MM.1S (cell line): ENCODE measurements at regions not wholly inside any gene's neighbourhood (a gene's known extent, or its start where the extent isn't known, plus 50 kb on each side); places are given as distances from the start of the nearest gene placed in this dataset.

Experiments
- DNase-seq: peaks from one replicate; pipeline ENCODE4 v3.0.0-alpha.2; 2015
- H2AFZ ChIP-seq: fragments of 300-600 bp; sonication (generic); 2 replicates; pipeline ENCODE4 v1.6.0; 2016; ENCODE audit warnings: antibody characterized with exemption, low read length
- H3F3A ChIP-seq: fragments of 300-600 bp; sonication (generic); 2 replicates; pipeline ENCODE4 v1.6.1; 2016; ENCODE audit warnings: mild to moderate bottlenecking, antibody characterized with exemption, low read length, moderate library complexity, mixed read lengths; ENCODE audit not compliant: insufficient read depth
- H3K27ac ChIP-seq: fragments of 300-600 bp; sonication (generic); 2 replicates; pipeline ENCODE4 v1.5.1; 2016; ENCODE audit warnings: mild to moderate bottlenecking, low read length
- H3K27me3 ChIP-seq: fragments of 300-600 bp; sonication (generic); replicated peaks from 2 replicates; pipeline ENCODE4 v1.6.0; 2016; ENCODE audit warnings: low read length; ENCODE audit not compliant: insufficient read depth
- H3K36me3 ChIP-seq: fragments of 300-600 bp; sonication (generic); replicated peaks from 2 replicates; pipeline ENCODE4 v1.6.1; 2016; ENCODE audit warnings: mild to moderate bottlenecking, low read length, mixed read lengths; ENCODE audit not compliant: insufficient read depth
- H3K4me1 ChIP-seq: fragments of 300-600 bp; sonication (generic); 2 replicates; pipeline ENCODE4 v1.6.1; 2016; ENCODE audit warnings: low read length, mixed read lengths
- H3K4me2 ChIP-seq: fragments of 300-600 bp; sonication (generic); 2 replicates; pipeline ENCODE4 v1.6.0; 2016; ENCODE audit warnings: low read depth, low read length
- H3K4me3 ChIP-seq: fragments of 300-600 bp; sonication (generic); 2 replicates; pipeline ENCODE4 v1.5.1; 2016; ENCODE audit warnings: low read length, mixed read lengths
- H3K79me2 ChIP-seq: fragments of 300-600 bp; sonication (generic); 2 replicates; pipeline ENCODE4 v1.6.1; 2016; ENCODE audit warnings: mixed run types, low read length, mixed read lengths
- H3K9ac ChIP-seq: fragments of 300-600 bp; sonication (generic); 2 replicates; pipeline ENCODE4 v1.6.1; 2016; ENCODE audit warnings: low read length, mixed read lengths
- H3K9me2 ChIP-seq: fragments of 300-600 bp; sonication (generic); replicated peaks from 2 replicates; pipeline ENCODE4 v1.6.1; 2016; ENCODE audit warnings: mild to moderate bottlenecking, low read length, mixed read lengths; ENCODE audit not compliant: insufficient read depth
- H3K9me3 ChIP-seq: fragments of 300-600 bp; sonication (generic); replicated peaks from 2 replicates; pipeline ENCODE4 v1.6.1; 2016; ENCODE audit warnings: mild to moderate bottlenecking, low read length, mixed read lengths; ENCODE audit not compliant: insufficient read depth
- H4K20me1 ChIP-seq: fragments of 300-600 bp; sonication (generic); 2 replicates; pipeline ENCODE4 v1.6.1; 2016; ENCODE audit warnings: mild to moderate bottlenecking, low read length, moderate library complexity, mixed read lengths; ENCODE audit not compliant: insufficient read depth
- CTCF ChIP-seq: fragments of 300-600 bp; sonication (generic); IDR thresholded peaks from 2 replicates; pipeline ENCODE4 v1.5.1; 2016; ENCODE audit warnings: antibody characterized with exemption, low read length, mixed read lengths
- EZH2 ChIP-seq: fragments of 300-600 bp; sonication (generic); optimal IDR thresholded peaks from 2 replicates; pipeline ENCODE3; 2017; ENCODE audit warnings: low read depth, mild to moderate bottlenecking, antibody characterized with exemption, low read length, mixed read lengths
- EZH2phosphoT487 ChIP-seq: fragments of 300-600 bp; sonication (generic); IDR thresholded peaks from 2 replicates; pipeline ENCODE4 v1.6.1; 2018; ENCODE audit warnings: antibody characterized with exemption, low read length

GRCh38 chr4:32000846-32001488 lies 1280.8 kb downstream of the PCDH7 start:
- no peaks in the 10 kb centered on the region for H3K9me2 ChIP-seq
- no peak overlapping the region for H3K27ac ChIP-seq
- no peak overlapping the region for H2AFZ ChIP-seq
- H3K27me3 ChIP-seq = no peaks in the 10 kb centered on the region
- no peak for TF ChIP-seq CTCF
- TF ChIP-seq EZH2 = no peak
- TF ChIP-seq EZH2phosphoT487 = no peak
- no peak overlapping the region for H3K9ac ChIP-seq
- no peak overlapping the region for H3K4me2 ChIP-seq
- no peaks in the 10 kb centered on the region for H4K20me1 ChIP-seq
- no peaks in the 10 kb centered on the region for H3K9me3 ChIP-seq
- H3K4me1 ChIP-seq = no peaks in the 10 kb centered on the region
- no peak for DNase-seq
- H3K36me3 ChIP-seq = no peaks in the 10 kb centered on the region
- no peak overlapping the region for H3K4me3 ChIP-seq
- no peaks in the 10 kb centered on the region for H3K79me2 ChIP-seq
- no peaks in the 10 kb centered on the region for H3F3A ChIP-seq

GRCh38 chr4:32002037-32002747 lies 1282.0 kb downstream of the PCDH7 start:
- Histone ChIP-seq H3K27ac (no peak overlapping the region), H3K4me3 (no peak overlapping the region), H3K9me3 (no peaks in the 10 kb centered on the region), H4K20me1 (no peaks in the 10 kb centered on the region), H3K79me2 (no peaks in the 10 kb centered on the region), H2AFZ (no peak overlapping the region), H3K4me2 (no peak overlapping the region), H3K36me3 (no peaks in the 10 kb centered on the region), H3K9ac (no peak overlapping the region), H3K27me3 (no peaks in the 10 kb centered on the region), H3K9me2 (no peaks in the 10 kb centered on the region), H3K4me1 (no peaks in the 10 kb centered on the region), H3F3A (no peaks in the 10 kb centered on the region)
- no peak for DNase-seq
- TF ChIP-seq EZH2 (no peak), CTCF (no peak), EZH2phosphoT487 (no peak)

- no peak overlapping the region for H2AFZ ChIP-seq
- H4K20me1 ChIP-seq = no peaks in the 10 kb centered on the region
- no peak overlapping the region for H3K27ac ChIP-seq
- no peaks in the 10 kb centered on the region for H3K4me1 ChIP-seq
- no peaks in the 10 kb centered on the region for H3F3A ChIP-seq
- H3K79me2 ChIP-seq = no peaks in the 10 kb centered on the region
- no peak for DNase-seq
- H3K36me3 ChIP-seq = no peaks in the 10 kb centered on the region
- no peak overlapping the region for H3K9ac ChIP-seq
- H3K9me2 ChIP-seq = no peaks in the 10 kb centered on the region
- no peak overlapping the region for H3K4me2 ChIP-seq
- no peaks in the 10 kb centered on the region for H3K27me3 ChIP-seq
- H3K4me3 ChIP-seq = no peak overlapping the region
- TF ChIP-seq CTCF = no peak
- no peak for TF ChIP-seq EZH2phosphoT487
- no peak for TF ChIP-seq EZH2
- no peaks in the 10 kb centered on the region for H3K9me3 ChIP-seq
These were observed 1283.4 kb downstream of the PCDH7 start for GRCh38 chr4:32003548-32003947.
